ENCODE measurements at regions not wholly inside any gene's neighbourhood (a gene's known extent, or its start where the extent isn't known, plus 50 kb on each side); places are given as distances from the start of the nearest gene placed in this dataset.

DNA sequence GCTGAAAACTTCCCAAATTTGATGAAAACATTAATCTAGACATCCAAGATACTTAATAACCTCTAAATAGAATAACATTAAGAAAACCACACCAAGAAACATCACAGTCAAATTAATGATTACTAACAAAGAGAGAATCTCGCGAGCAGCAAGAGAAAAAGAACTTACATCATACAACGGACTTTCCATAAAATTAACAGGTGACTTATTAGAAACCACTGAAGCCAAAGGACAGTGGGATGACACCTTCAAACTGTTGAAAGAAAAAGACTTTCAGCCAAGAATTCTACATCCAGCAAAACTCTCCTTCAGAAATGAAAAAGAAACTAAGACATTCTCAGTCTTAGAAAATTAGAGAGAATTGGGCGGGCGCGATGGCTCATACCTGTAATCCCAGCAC is 232.0 kb downstream of the SNCA start:
- in situ Hi-C loops (cut with MboI; ENCODE audit: low sequenced_read_pairs), result no loop called here

DNA sequence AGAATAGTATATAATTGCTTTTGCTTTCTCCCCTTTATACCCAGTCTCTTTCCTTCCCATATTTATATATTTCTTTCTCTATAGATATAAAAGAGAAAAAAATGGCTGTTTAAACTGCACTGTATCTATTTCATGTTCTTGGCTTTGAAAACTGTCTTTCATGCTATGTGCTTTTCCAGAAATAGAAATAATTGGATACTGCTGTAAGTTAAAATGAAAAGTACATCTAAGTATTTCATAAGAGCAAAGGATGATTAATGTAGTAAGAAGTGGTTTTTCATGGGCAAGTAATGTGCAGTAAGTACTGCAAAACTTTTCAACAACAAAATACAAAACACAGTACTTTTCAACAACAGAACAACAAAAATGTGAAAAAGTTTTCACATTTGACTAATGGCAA is 237.9 kb downstream of the SNCA start:
- in situ Hi-C loops (cut with MboI; ENCODE audit: low sequenced_read_pairs), result no loop called here

DNA sequence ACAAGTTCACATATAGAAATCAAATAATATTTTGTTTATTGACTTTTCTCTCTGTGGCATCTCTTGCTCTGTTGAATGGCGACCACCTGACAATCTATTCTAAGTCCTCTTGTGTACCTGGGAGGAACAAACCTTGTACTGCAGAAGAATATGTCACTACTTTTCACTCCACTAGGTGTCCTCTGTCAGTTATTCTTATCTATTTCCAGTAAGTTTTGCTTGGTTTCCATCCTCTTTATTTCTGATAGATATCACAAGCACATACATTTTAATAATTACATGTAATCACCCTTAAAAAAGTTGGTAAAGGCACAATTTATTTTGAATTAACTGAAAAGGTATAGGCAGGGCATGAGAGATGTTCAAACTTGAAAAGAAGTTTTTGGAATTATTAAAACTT is 238.4 kb downstream of the SNCA start:
- in situ Hi-C loops (cut with MboI; ENCODE audit: low sequenced_read_pairs), result no loop called here

DNA sequence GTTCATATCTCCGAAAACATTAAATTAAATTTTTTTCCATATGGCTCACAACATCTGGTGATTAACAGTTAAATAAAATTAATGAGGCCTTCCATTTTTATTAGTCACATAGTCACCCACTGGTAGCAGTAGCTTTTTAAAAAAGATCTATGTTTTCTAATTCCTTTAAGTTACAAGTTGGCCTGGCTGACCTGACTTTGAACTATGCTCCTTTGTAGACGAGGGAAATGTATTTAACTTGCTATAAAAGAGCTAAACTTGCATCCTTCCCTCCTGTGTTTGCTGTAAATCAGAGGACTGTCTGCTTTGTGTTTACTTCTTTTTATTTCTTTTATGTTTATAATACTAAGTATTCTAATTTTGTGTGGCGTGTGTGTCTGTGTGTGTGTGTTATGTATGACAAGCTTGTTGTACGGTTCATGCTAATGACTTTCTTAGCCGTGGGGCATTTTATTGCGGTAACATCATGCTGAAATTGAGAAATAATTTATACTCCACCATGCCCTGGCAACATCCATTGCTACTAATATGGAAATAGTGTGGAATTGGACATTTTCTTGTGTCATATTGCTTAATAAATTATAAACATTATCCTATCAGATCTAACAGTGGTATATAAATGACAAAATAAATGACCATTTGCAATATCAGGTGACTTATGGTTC is 241.7 kb downstream of the SNCA start:
- in situ Hi-C loops (cut with MboI; ENCODE audit: low sequenced_read_pairs), result no loop called here

DNA sequence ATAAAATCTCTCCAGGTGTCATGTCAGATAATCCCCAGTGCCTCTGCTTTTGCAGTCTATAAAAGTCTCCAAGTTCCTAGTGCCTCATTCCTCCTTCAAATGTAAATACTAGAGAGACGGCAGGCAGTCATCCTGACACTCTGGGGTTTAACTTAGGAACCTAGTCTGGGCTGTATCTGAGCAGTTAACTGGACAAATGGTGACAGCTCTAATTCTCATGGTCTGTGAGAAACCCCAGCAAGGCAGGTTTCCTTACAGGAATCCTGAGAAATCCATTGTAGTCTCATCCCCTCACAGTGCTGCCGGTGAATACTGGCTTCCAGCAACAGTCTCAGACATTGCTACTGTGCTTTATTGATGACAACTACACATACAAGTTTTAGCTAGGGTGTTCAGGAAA is 246.8 kb downstream of the SNCA start:
- in situ Hi-C loops (cut with MboI; ENCODE audit: low sequenced_read_pairs), result no loop called here

DNA sequence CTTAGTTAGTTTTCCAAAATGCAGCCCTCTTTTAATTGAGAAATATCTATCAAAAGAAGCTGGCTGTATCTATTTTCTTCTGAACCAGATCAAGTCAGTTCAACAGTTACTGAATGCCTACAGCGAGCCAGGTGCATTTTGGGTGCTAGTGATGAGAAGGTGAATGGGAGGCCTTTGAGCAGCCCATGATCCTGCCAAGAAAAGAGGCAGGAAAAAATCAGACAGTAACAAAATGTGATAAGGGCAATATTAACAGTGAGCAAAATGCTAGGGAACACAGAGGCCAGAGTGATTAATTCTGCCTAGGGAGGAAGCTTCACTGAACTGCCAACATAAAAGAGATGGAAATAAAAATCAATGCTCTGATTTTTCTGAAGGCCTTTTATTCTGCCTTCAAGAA is 248.5 kb downstream of the SNCA start:
- in situ Hi-C loops (cut with MboI; ENCODE audit: low sequenced_read_pairs), result no loop called here

DNA sequence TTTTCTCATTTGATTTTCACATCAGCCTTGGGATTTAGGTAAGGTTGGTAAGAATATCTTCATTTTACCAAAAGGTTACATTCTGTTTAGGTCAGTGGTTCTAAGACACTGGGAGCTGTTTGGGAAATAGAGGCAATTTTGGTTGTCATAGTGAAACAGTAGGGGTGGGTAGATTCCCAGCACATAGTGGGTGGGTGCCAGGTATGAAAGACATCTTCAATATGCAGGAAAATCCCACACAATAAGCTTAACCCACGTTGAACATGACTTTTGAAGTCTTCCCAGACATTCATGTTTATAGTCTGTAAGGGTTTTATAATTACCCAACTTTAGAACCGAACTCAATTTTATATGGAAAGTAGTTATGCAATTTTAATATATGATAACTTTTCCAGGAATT is 249.6 kb downstream of the SNCA start:
- in situ Hi-C loops (cut with MboI; ENCODE audit: low sequenced_read_pairs), result no loop called here

DNA sequence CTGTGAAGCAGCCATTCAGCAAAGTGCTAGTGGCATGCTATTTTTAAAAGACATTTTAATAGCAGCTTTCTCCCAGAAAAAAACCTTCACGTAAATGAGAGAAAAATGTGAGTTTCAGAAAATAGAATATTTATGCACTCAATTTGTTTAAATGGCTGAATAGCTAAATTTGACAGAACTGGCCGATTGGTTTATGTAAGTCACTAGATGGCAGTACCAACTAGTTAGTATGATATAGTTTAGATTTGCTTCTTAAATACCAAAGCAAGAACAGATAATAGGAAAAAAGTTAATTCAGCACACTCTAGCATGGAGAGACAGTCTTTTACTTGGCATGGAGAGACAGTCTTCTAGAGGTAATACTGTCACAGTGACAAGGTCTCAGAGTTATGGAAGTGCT is 250.1 kb downstream of the SNCA start:
- in situ Hi-C loops (cut with MboI; ENCODE audit: low sequenced_read_pairs), result no loop called here

DNA sequence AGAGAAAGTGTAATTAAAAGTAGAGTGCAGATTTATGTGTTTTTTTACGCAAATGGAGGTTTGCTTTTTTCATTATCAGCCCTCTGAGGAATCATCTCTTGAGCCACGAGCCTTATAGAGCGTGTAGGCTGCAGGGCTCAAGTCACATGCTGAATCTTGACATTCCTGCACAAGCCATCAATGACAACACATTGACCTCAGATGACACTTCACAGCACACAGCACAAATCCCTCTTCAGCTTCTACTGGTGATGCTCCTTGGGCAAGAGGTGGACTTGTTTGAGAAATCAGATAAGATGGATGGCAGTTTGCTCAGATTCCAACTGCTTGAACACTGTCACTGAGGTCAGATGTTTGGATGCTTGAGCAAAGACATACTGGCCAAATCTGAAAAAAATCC is 250.6 kb downstream of the SNCA start:
- in situ Hi-C loops (cut with MboI; ENCODE audit: low sequenced_read_pairs), result no loop called here

DNA sequence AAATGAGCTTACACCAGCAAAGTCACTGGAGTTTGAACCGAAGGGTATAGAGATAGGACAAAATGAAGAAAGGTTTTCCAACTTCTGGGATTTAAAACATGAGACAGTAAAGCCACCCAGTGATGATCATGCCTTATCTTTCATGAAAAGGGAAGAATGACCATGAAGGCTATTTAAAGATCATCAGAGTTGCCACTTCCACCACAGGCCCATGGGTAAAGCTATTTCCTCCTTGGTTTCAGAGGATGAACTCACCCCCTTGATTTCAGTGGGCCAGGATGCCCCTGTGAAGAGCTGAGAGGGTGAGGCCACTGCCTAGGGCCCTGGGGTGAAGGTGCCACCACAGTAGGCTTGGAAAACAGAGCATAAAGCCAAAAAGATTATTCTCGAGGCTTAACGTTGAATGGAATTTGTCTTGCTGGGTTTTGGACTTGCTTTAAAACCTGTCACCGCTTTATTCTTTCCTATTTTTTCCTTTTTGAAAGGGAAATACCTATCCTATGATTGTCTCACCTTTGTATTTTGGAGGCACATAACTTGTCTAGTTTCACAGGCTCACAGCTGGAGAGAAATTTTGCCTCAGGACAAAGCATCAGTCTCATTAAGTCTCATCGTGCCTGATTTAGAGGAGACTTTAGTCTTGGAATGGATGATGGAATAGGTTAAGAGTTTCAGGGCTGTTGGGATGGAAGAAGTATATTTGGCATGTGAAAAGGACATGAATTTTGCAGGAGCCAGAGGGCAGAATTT is 254.0 kb downstream of the SNCA start:
- in situ Hi-C loops (cut with MboI; ENCODE audit: low sequenced_read_pairs), result no loop called here

DNA sequence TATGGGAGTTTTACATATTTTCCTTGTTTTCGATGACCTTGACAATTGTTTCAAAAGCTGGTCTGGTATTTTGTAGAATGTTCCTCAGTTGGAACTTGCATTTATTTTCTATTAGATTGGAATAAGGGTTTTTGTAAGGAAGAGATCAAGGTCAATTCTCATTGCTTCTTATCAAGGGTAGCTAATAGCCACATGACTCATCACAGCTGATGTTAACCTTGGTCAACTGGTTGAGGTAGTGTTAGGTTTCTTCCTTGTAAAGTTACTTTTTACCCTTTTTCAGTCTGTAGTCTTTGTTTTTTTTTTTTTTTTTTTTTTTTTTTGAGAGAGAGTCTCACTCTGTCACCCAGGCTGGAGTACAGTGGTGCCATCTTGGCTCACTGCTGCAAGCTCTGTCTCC is 257.2 kb downstream of the SNCA start:
- in situ Hi-C loops (cut with MboI; ENCODE audit: low sequenced_read_pairs), result no loop called here

DNA sequence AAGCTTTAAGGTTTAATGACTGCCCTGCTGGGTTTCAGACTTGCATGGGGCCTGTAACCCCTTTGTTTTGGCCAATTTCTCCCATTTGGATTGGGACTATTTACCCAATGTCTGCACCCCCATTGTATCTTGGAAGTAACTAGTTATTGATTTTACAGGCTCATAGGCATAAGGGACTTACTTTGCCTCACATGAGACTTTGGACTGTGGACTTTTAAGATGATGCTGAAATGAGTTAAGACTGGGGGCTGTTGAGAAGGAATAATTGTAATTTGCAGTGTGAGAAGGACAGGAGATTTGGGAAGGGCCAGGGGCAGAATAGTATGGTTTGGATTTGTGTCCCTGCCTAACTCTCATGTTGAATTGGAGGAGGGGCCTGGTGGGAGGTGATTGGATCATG is 260.7 kb downstream of the SNCA start:
- in situ Hi-C loops (cut with MboI; ENCODE audit: low sequenced_read_pairs), result no loop called here

DNA sequence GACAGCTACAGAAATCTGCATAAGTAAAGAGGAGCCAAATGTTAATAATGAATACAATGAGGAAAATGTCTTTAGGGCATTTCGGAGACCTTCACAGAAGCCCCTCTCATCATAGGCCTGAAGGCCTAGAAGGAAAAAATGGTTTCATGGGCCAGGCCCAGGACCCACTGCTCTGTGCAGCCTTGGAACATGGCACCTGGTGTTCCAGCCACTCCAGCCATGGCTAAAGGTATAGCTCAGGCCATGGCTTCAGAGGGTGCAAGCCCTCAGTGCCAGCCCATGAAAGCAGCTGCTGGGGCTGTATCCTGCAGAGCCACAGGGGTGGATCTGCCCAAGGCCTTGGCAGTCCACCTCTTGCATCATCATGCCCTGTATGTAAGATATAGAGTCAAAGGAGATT is 261.1 kb downstream of the SNCA start:
- in situ Hi-C loops (cut with MboI; ENCODE audit: low sequenced_read_pairs), result no loop called here

DNA sequence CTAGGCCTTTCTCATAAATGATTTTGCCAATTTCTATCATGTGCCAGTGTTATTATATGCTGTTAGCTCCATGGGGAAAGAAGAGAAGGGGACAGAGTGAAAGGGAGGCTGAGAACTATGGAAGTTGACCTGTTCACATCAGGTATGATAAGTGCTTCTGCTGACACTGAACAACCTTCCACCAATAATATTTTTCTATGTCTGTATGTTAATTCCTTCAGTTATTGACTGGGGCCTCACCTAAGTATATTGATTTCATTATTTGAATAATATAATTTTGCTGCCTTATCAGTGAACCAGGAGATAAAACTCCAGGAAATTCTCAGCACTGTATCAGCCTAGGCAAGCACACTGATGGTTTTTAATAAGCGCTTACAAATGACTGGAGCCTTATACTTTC is 262.8 kb downstream of the SNCA start:
- in situ Hi-C loops (cut with MboI; ENCODE audit: low sequenced_read_pairs), result no loop called here

DNA sequence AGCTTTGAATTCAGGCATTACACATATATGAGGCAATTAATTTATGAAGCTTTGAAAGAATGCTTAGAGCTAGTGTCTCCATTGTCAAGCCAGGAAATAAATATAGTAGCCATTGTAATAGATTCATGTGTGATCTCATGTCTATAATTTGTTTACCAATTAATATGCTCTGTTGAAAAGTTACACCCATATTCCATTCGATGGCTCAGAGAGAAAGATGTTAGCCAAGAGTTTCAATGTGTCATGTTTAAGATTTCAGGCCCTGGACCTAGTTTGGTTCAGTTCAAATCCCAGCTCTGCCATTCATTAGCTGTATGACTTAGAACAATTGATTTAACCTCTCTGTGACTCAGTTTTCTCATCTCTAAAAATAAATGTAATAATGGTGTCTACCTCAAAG is 263.3 kb downstream of the SNCA start:
- in situ Hi-C loops (cut with MboI; ENCODE audit: low sequenced_read_pairs), result no loop called here

DNA sequence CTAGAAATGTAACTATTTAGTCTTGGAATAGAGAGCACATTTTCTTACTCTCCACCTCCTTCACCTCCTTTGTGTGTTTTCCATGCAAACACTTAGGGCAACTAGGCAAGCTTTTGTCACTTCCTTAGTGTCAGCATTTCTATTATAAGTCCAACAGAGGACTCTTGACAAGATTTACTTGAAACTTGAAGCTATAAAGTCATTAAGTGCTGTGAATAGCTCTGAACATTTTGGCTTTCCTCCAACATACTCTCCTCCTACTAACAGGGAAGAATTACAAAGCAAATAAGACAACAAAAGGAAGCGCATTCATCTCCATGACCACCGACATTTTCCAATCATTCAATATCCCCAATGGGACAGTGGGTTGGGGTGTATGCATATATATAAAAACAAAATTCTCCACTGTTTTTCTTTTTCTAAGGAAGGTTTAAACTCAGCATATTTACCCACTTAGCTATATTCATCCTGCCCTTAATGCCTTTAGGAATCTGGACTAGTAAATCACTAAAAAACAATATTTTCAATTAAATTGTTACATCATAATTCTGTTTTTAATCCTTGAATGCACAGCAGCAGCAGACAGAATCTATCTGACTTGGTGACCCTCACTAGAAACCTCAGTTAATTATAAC is 264.6 kb downstream of the SNCA start:
- in situ Hi-C loops (cut with MboI; ENCODE audit: low sequenced_read_pairs), result no loop called here

DNA sequence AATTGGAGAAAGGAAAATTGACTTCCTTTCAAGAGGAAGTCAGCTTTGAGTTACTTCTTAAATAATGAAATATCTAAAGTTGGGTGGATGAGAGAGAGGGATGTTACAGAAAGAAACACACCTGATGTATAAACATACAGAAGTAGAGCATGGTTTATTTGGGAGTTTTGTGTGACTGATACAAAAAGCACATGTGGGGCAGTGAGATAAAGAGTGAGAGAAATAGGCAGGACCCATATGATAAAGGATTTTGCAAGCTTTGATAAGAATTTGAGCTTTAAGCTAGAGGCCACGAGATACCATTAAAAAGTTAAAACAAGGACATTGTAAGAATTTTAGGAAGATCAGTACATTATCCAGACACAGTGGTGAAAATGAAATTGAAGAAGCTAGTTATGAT is 263.3 kb upstream of the GPRIN3 start:
- in situ Hi-C loops (cut with MboI; ENCODE audit: low sequenced_read_pairs), result no loop called here

DNA sequence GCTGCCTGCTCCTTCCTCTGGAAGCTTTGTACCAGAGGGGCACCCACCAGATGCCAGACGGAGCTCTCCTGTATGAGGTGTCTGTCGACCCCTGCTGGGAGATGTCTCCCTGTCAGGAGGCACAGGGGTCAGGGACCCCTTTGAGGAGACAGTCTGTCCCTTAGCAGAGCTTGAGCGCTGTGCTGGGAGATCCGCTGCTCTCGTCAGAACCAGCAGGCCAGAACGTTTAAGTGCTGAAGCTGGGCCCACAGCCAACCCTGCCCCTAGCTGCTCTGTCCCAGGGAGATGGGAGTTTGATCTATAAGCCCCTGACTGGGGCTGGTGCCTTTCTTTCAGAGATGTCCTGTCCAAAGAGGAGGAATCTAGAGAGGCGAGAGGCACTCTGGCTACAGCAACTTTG is 260.3 kb upstream of the GPRIN3 start:
- in situ Hi-C loops (cut with MboI; ENCODE audit: low sequenced_read_pairs), result no loop called here

DNA sequence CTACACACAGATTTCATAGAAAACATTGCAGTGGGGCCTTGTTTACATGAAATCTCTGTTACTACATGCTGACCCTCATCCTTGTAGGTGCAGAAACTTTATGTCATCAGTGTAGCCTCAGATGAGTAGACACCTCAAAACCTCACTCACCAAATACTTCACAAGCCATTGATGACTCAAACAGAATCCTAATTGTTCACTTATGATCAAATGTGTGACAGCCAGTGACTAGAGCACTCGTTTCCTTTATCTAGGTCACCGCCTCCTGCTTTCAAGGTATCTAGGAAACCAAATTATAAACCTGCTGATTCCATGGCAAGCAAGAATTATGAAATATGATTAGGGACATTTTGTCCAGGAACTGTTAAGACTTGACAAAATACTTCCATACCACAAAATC is 255.8 kb upstream of the GPRIN3 start:
- in situ Hi-C loops (cut with MboI; ENCODE audit: low sequenced_read_pairs), result no loop called here

DNA sequence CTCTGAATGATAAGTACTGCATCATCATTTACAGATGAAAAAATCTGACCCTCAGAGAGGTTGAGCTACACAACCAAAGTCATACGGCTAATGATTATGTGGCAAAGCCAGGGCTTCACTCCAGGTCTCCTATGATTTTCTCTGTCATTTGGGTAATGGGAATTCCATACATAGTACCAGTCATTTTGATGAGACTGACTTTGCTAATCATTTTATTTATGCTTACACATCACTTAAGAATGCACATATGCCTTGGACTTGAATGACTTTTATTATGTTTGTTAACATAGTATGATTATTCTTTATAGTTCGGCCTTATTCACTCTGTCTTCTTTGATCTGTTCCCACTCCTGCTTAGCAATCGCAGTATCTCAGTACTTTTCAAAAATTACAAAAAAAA is 255.1 kb upstream of the GPRIN3 start:
- in situ Hi-C loops (cut with MboI; ENCODE audit: low sequenced_read_pairs), result no loop called here

DNA sequence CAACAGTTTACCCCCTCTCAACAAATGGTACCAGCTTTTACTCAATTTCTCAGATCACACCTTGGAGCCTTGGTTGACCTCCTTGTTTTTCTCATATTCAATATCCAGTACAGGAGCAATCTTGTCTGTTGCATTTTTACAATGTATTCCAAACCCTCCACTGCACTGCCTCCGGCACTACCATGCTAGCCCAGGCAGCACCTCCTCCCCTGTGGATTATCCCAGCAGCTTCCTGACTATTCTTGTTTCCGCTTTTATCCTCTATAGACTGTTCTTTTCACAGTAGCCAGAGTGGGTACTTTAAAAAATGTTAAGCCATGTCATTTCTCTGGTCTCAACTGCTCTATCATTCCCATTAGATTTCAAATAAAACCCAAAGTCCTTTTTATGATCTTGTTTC is 253.4 kb upstream of the GPRIN3 start:
- in situ Hi-C loops (cut with MboI; ENCODE audit: low sequenced_read_pairs), result no loop called here

DNA sequence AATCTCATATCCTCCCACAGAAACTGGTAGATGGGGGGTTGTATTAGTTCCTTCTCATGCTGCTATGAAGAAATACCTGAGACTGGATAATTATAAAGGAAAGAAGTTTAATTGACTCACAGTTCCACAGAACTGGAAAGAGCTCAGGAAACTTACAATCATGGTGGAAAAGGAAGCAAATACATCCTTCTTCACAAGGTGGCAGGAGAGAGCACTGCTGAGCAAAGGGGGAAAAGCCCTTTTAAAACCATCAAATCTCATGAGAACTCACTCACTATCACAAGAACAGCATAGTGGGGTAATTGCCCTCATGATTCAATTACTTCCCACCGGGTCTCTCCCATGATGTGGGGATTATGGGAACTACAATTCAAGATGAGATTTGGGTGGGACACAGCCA is 250.5 kb upstream of the GPRIN3 start:
- in situ Hi-C loops (cut with MboI; ENCODE audit: low sequenced_read_pairs), result no loop called here
